GM18907 (cell line): ENCODE measurements at regions not wholly inside any gene's neighbourhood (a gene's known extent, or its start where the extent isn't known, plus 50 kb on each side); places are given as distances from the start of the nearest gene placed in this dataset.
"Not testable (repeated sequence)": the region's sequence is repeated elsewhere in the genome, so short reads cannot be mapped to it uniquely, and the experiment has no call there.

ENCODE experiments used
- ATAC-seq: cut with Tn5 transposase; IDR thresholded peaks from one replicate; pipeline ENCODE4 v1.9.1; 2021; ENCODE audit warnings: mild to moderate bottlenecking, moderate library complexity; ENCODE audit not compliant: unreplicated experiment

DNA sequence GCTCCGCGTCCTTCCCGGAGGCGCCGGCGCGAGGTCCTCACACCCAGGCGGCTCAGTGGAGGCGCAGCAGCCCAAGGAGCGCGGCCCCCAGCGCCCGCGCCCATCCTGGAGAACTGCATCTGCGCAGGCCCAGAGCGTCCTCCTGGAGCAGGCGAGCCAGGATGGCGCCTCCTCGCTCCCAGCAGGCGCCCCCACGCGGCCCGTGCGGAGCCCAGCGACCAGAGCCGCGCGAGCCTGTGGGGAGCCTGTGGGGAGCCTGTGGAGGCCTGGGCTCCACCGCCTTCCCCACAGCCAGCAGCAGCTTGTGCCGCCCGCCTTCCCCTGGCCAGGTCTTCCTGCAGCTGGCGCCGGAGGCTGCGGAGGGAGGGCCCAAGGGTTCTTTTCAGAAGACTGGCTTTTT lies 953.9 kb downstream of the TMEM121 start:
- not testable (repeated sequence) for ATAC-seq

DNA sequence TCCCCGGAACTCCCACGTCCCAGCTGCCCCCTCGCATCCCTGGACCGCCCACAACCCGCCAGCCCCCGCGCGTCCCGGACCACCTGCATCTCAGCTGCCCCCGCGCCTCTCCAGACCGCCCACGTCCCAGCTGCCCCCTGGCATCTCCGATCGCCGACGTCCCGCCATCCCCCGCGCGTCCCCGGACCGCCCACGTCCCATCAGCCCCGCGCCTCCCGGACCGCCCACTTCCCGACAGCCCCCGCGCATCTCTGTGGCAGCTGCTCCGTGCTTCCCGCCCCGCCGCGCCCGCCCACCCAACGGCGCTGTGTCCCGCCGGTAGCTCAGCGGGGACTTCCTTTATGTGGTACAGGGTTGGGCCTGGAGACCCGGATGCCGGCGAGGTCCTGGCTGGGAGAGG lies 955.8 kb downstream of the TMEM121 start:
- ATAC-seq, result not testable (repeated sequence)

DNA sequence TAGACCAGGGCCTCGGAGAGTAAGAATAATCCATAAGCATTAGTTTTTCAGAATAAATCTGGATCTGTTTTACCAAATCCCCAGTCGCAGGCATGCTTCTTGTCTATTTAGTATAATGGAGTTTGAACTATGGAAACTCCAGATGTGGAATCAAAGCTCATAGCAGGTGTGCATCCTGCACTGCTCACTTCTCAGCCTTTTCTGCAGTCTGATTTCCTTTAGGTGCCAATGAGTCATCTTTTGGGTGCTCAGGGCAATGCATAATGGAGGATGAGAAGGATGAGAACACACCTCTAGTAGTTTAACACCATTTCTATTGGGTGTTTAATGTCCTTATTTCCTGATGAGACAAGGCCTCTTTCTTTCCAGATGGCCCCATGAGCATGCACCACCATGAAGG lies 961.2 kb downstream of the TMEM121 start:
- ATAC-seq, result no peak

DNA sequence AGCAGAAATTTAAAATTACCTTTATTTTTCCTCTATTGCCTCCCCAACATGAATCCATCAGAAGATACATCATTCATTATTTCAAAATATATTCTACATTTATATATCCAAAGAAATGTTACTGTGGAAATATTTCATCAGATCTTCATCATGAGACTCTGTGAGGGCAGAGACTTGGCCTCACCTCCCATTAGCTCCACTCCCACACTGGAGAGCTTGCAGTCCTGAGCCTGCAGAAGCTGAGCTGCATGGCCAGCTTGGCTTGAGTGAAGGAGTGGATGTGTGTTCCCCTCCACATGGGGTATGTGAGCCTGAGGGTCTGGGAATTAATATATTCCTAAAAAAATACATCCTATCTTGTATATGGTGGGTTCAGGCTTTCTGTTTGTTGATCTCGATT lies 961.9 kb downstream of the TMEM121 start:
- ATAC-seq, result no peak

DNA sequence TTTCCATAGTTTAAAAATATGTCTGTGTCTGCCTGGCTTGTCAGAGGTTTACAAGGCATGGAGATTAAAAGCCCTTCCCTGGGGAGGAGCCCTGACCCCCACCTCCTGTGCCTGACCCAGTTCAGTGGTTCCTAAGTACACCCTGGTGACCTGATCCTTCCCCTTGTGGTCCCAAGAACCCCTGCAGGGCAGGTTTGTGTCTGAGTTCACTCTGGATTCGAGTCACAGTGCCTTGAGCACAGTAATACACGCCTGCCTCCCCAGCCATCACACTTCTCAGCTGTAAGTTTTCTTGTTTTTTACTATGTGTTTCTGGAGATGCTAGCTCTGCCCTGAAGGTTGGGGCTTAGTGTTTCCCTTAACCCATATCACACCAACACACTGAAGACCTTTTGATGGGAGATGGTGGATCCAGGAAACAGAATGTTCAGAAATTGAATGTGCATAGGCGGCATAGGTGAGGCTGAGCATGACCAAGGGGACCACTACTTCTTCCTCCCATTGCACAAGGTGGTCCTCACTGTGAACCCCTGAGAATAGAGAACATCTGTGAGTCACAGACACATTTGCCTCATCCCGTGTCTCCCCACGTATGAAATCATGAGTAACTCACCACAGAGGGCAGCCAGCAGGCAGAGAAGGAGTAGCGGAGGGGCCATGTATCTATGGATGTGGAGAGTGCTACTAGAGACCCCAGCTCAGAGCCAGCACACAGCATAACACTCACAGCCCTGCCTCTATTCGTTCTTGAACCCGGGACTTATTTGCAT lies 962.9 kb downstream of the TMEM121 start:
- no peak for ATAC-seq

DNA sequence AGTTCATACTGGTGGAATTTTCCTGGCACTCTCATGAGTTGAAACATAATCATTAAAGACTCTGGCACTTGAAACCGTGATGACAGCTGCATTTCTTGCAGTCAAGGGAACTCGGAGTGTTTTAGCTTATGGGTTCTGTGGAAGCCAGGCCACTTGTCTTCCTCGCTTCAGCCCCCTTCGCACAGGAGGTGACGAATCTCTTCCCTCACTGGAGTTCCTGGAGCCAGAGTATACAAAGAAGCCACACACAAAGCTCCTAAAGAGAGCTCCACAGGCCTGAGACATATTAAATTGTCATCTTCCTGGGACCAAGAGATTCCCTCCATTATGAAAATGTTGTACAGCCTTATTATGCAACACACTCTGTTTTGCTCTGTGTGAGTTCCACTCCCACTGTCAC lies 964.1 kb downstream of the TMEM121 start:
- no peak for ATAC-seq

DNA sequence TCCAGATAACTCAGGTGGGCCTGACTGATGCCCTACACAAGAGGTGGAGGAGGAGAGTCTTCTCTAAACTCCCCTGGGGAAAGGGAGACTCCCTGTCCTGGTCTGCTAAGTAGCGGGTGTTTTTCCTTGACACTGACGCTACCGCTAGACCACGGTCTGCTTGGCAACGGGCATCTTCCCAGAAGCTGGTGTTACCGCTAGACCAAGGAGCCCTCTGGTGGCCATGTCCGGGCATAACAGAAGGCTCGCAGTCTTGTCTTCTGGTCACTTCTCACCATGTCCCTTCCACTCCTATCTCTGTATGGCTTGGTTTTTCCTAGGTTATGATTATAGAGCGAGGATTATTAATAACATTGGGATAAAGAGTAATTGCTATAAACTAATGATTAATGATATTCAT lies 965.5 kb downstream of the TMEM121 start:
- no peak for ATAC-seq

DNA sequence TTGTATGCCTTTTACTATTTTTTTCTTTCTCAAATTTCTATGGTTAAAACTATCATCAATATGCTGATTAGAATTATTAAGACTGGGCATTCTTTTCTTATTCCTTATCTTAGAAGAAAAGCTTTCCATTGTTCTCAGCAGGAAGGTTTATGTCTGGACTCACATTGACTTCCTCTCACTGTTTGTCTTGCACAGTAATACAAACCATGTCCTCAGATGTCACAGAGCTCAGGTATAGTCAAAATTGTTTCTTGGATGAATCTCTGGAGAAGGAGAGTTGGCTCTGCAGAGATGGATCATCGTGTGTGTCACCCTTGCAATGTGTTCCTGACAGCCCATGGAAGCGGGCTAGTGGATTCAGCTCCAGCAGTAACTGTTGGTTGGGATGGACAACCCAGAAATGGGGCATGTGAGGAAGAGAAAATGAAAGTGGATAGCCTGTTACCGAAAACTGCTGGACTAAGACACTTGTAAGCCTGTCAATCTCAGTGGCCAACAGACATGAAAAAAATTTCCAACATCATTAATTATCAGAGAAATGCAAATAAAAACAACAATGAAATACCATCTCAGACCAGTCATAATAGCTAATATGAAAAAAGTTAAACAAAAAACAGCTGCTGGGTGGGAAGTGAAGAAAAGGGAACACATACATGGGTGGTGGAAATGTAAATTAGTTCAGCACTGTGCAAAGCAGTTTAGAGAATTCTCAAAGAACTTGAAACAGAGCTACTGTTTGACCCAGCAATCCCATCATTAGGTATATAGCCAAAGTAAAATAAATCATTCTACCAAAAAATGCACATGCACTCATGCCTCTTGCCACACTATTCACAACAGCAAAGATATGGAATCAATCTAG lies 967.8 kb downstream of the TMEM121 start:
- no peak for ATAC-seq

DNA sequence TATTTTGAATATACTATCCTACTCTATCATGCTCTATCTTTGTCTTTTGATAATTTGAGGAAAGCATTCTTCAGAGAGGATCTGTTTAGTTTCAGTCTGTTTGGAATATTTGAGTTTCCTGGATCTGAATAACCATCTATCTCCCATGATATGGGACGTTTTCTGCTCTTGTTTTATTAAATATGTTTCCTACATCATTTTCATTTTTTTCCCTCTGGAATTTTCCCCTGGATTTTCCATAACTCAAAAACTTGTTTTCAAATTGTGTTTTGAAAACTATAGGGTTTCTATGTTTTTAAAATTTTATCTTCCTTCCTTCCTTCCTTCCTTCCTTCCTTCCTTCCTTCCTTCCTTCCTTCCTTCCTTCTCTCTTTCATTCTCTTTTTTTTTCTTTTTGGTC lies 974.2 kb downstream of the TMEM121 start:
- no peak for ATAC-seq

DNA sequence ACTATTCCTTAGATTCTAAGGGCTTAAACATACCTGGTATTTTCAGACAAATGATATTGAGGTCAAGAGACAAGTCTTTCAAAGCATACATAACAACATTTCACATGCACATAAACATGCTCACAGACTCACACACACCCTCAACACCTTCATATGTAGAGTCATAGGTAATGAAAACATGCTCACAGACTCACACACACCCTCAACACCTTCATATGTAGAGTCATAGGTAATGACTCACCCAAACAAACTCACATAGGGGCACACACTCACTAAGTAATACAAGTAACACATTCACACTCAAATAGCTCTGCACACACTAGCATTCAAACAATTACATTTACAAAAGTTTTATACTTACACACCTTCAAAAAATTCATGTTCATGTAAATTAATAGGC lies 975.5 kb downstream of the TMEM121 start:
- ATAC-seq, result no peak

DNA sequence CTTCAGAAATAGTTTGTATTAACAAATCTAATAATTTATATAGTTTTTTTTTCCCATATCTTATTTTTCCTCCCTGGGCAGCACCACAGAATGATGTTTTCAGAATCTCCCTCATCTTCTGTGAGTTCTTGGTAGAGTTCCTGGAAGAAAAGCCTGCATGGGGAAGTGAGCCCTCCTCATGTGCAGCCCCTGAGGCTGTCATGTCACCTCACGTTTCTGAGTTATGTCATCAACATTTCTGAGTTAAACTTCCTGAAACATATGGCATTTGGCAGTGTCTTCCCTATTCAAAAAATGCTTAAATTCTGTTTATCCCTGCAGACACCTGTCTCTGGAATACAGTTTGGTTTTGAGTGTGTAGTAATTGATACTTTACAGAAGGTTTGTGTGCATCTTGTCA lies 979.0 kb downstream of the TMEM121 start:
- no peak for ATAC-seq

DNA sequence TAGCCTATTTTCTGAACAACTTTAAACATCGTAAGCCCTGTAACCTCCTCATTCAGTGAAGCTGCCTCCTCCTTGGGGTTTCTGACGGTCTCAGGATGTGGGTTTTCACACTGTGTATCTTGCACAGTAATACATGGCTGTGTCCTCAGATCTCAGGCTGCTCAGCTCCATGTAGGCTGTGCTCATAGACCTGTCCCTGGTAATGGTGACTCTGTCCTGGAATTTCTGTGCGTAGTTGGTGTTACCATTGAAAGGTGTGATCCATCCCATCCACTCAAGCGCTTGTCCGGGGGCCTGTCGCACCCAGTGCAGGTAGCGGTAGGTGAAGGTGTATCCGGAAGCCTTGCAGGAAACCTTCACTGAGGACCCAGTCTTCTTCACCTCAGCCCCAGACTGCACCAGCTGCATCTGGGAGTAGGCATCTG lies 980.5 kb downstream of the TMEM121 start:
- no peak for ATAC-seq

DNA sequence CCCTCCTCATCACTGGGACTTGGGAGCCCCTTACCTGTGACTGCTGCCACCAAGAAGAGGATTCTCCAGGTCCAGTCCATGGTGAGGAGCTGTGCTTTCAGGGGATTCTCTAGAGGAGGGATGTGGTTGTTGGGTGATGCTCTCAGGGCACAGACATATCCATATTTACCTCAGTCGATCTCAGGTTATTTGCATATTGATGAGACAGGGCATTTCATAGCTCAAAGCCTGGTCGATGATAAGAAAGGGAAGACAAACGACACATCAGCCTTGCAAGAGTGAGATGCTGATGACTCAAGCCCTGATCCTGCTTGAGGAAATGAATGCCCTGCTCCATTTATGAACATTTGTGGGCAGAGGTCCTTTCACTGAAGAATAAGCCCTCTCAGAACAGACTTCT lies 981.0 kb downstream of the TMEM121 start:
- ATAC-seq, result no peak

DNA sequence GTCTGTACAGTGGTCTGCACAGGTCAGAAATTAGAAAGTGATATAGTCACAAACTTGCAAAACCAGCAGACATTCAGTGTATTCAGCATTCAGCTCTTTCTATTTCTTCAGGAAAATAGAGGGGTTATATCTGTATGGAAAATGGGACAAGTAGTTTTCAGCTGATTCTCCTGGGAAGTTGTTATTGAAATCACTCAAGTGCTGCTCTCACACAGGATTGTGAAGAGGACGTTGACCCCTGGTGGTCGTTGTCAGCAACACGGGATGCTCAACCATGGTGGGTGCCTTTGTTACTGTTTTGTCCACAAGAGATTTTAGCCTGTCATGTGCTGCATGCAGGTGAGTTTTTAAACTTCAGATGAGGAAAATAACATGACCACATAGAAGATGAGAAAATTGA lies 981.8 kb downstream of the TMEM121 start:
- ATAC-seq, result no peak

DNA sequence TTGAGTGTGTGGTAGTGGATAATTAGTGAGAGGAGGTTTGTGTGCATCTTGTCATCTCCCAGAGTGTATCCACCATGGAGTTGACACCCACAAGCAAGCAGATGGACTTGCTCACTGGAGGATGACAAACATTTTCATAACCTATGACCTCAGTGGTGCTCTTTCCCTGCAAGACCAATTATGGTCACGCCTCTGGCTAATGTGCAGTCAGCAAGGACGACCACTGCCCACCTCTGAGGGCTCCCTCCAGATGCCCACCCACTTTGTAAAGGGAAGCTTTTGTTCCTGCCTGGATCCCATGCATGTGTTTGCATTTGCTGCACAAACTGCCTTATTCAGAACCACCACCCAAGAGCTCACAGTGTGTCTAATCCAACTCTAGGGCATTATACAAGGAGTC lies 982.8 kb downstream of the TMEM121 start:
- no peak for ATAC-seq

DNA sequence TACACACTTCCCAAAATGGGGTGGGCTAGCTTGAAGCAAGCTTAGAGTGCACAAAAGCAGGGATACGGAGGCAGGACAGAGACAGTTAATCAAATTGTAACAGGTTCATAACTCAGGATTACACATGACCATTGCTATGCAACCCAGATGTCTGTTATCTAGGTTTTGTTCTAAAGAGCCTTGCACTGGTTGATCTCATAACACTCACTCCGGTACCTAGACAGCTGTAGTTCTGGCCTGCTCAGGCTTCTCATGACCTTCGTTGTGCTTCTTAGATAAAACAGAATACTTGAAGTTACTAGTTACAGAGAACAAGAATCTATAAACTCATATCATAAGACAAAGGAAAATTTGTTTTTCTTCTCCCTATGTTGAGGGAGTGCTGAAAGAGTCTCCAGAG lies 983.4 kb downstream of the TMEM121 start:
- no peak for ATAC-seq

DNA sequence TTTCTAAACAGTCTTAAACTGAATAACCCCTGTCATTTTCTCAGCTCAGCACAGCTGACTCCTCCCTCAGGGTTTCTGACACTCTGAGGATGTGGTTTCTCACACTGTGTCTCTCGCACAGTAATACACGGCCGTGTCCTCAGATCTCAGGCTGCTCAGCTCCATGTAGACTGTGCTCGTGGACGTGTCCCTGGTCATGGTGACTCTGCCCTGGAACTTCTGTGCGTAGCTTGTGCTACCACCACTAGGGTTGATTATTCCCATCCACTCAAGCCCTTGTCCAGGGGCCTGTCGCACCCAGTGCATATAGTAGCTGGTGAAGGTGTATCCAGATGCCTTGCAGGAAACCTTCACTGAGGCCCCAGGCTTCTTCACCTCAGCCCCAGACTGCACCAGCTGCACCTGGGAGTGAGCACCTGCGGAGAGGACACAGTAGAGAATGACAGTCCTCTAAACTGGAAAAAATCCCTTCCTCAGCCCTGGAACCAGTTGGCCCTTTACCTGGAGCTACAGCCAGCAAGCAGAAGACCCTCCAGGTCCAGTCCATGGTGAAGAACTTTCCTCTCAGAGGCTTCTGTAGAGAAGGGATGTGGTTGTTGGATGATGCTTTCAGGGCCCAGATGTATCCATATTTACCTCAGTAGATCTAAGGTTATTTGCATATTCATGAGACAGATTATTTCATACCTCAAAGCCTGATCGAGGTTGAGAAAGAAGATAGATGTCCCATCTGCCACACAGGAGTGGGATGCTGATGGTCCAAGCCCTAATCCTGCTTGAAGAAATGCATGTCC lies 984.8 kb downstream of the TMEM121 start:
- no peak for ATAC-seq

DNA sequence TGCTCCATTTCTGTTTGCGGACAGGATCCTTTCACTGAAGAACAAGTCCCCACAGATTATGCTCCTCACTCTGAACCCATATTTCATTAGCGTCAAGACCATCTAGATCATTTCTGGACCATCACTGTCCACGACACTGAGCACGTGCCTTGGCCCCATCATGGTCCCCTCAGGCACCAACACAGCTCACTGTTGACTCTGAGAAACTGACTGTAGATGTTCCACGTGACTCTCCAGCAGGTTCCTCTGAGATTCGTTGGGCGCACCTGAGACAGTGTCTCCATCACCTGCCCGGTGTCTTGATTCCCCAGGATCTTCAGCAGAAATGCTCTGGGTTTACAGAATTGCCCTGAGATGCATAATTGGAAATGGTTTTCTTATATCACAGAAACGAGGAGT lies 985.4 kb downstream of the TMEM121 start:
- no peak for ATAC-seq

DNA sequence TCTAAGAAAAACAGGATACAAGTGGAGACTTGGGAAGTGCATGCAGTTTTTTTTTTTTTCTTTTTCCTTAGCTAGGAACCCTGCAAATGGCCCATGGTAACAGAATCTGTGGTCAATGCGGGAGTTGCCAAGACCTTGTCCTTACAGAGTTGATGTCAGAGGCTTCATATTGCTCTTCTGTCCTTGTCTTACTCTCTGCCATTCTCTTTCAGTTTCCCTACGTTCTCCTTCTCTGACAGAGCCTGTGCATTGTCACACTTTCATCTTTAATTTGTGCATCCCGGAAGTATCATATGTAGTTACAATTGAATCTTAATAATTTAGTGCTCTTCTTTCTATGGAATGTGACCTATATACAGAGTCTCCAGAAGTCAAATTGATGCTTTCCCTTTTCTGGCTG lies 986.9 kb downstream of the TMEM121 start:
- ATAC-seq, result no peak

DNA sequence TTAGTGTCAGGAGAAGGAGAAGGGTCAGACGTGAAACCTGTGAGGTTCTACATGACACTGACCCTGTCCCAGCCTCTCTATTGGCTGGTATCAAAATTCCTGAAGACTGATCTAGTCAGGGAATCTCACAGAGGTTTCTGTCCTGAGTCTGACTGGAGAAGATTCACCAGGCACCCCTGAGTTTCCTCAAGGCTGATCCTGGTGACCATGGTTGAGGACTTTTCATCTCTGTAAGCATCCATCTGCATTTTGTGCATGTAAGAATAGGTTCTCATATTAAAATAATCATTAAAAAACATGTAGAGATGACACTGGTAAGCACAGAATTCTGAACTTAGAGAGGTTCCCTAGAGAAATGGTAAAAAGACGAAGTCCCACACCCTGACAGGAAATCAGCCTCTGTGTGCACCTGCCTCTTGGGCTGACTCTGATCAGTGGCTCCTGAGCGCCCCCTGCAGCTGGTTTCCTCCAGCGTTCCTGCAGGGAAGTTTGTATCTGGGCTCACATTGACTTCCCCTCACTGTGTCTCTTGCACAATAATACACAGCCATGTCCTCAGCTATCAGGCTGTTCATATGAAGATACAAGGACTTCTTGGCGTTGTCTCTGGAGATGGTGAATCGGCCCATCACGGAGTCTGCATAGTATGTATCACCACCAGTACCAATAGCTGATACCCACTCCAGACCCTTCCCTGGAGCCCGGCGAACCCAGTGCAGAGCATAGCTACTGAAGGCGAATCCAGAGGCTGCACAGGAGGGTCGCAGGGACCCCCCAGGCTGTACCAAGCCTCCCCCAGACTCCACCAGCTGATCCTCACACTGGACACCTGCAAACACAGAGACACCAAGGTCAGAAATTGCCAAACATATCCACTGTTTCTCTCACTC lies 991.9 kb downstream of the TMEM121 start:
- ATAC-seq, result no peak
